22Rv1 (cell line): ENCODE measurements at regions not wholly inside any gene's neighbourhood (a gene's known extent, or its start where the extent isn't known, plus 50 kb on each side); places are given as distances from the start of the nearest gene placed in this dataset.
"Not testable (repeated sequence)": the region's sequence is repeated elsewhere in the genome, so short reads cannot be mapped to it uniquely, and the experiment has no call there.

ENCODE experiments used
- H3K27ac ChIP-seq: fragments of 450-650 bp; 2 replicates; pipeline ENCODE4 v1.5.1; 2017
- ZFX ChIP-seq: fragments of 450-650 bp; IDR thresholded peaks from 2 replicates; pipeline ENCODE4 v1.6.1; 2017; ENCODE audit warnings: antibody characterized with exemption, borderline replicate concordance
- TF ChIP-seq, protein P1 (sequence below): fragments of 450-650 bp; IDR thresholded peaks from 2 replicates; pipeline ENCODE4 v1.5.1; 2017; ENCODE audit warnings: mild to moderate bottlenecking

DNA sequence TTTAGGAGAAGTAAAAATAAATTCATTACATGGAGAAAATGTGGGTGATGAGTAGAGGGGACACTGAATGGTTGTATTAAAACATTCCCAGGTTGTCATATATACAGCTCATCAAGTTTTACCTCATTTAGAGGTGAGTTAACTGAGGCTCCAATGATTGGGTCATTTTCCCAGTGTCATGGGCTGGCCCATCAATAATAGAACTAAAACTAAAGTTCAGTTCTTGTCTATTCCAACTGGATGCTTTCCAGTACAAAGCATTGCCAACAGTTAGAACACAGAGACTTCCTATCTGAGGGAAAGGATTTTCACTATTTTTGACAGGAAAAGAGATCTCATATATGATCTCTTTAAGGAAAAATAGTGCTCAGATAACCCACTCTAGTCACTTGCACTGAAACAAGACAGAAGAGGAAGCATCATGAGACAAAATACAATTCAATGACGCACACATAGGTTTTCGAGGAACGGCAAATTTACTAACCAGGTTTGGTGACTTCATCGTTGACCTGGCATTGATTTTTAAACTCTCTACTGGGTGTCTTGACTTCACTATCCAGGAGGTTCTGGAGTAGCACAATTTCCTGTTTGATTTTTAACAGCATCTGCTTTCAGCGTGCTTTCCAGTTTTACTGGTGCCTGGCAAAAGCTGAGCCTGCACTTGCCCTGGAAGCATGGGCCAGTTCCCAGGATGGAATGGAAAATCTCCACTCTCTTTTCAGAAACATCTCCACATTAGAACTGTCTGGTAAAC is 195.5 kb upstream of the FBXL4 start:
- TF ChIP-seq ZFX = no peak
- TF ChIP-seq, protein P1, sequence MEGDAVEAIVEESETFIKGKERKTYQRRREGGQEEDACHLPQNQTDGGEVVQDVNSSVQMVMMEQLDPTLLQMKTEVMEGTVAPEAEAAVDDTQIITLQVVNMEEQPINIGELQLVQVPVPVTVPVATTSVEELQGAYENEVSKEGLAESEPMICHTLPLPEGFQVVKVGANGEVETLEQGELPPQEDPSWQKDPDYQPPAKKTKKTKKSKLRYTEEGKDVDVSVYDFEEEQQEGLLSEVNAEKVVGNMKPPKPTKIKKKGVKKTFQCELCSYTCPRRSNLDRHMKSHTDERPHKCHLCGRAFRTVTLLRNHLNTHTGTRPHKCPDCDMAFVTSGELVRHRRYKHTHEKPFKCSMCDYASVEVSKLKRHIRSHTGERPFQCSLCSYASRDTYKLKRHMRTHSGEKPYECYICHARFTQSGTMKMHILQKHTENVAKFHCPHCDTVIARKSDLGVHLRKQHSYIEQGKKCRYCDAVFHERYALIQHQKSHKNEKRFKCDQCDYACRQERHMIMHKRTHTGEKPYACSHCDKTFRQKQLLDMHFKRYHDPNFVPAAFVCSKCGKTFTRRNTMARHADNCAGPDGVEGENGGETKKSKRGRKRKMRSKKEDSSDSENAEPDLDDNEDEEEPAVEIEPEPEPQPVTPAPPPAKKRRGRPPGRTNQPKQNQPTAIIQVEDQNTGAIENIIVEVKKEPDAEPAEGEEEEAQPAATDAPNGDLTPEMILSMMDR = no peak
- H3K27ac ChIP-seq = no peak overlapping the region

DNA sequence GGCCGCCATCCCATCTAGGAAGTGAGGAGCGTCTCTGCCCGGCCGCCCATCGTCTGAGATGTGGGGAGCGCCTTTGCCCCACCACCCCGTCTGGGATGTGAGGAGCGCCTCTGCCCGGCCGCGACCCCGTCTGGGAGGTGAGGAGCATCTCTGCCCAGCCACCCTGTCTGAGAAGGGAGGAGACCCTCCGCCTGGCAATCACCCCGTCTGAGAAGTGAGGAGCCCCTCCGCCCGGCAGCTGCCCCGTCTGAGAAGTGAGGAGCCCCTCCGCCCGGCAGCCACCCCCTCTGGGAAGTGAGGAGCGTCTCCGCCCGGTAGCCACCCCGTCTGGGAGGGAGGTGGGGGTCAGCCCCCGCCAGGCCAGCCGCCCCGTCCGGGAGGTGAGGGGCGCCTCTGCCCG is 194.2 kb upstream of the FBXL4 start:
- not testable (repeated sequence) for H3K27ac ChIP-seq

DNA sequence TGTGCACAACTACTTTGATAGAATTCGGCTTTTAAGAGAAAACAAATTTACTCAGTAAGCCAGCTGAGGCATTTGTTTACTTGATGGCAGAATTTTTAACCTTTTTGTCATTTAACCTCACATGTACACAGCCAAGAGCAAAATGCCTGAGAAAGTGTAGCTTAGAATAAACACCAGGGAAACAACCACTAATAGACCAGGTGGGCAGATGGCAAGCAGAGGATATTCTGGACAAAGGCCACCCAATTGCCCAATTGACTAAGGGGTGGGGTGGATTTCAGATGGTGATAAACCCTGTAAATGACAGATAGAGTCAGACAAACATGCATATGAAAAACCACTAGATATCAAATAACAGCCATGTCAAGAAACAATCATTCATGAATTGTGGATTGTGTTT is 190.7 kb upstream of the FBXL4 start:
- TF ChIP-seq, protein P1 = no peak
- H3K27ac ChIP-seq = no peak overlapping the region

DNA sequence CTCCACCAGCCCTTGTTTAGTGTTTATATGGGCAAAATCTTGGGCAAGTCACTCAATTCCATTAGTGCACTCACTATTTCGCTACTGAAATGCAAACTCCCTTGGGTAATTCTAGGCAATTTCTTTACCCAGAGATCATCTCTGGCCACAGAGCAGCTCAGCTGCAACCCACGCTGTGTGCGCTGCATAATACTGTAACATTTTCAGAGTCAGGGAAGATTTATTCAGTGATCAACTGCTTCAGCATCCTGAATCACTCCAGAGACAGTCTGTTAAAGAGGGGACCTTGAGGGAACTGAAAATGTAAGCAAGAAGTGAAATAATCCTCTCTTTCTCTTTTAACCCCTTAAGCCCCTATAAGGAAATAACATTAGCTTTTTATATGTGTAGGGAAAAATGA is 189.6 kb upstream of the FBXL4 start:
- TF ChIP-seq ZFX = no peak
- TF ChIP-seq, protein P1 = no peak
- H3K27ac ChIP-seq = no peak overlapping the region

DNA sequence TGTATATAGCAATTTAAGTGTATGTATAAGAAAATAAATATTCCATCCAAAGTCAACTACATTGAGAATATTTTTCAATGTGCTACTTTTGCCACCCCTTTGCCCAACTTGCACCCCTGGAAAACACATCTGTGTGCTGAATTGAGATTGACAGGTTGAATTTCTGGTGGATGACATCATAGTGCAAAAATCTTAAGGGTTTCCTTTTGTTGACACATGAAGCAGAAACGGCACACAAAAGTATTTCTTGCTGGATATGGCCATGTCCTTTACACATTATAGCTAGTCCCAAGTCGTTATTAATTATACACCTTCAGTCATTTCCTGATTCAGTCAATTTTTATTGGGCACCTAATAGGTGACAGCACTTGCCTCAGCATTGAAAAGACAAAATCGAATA is 188.7 kb upstream of the FBXL4 start:
- H3K27ac ChIP-seq = no peak overlapping the region
- TF ChIP-seq, protein P1 = no peak
- no peak for TF ChIP-seq ZFX

DNA sequence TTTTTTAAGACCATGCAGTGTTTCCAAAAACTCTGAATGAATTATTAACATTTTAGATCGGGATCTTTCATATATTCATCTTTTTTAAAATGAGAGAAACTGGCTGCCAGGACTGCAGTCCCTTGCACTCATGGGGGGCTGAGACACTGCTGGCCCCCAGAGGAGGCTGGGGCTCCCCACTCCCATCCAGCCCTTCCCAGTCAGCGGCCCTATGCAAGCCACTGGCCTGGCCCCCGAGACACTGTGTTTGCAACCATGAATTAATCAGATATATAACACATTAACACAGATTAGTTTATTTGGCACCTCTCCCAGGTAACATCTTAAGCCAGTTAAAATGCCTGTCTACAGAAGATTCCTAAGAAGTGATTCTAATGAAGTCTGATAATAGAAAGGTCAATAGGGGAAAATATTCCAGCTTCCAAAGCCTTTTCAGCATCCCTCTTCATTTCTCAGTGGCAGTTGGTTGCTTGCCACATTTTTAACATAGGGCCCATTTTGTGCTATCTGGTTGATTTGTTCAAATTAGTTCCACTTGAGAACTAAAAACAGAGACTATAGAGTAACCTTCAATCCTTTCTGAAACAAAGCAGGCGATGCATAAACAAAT is 184.4 kb upstream of the FBXL4 start:
- H3K27ac ChIP-seq = no peak overlapping the region
- TF ChIP-seq ZFX = no peak
- TF ChIP-seq, protein P1 = no peak

DNA sequence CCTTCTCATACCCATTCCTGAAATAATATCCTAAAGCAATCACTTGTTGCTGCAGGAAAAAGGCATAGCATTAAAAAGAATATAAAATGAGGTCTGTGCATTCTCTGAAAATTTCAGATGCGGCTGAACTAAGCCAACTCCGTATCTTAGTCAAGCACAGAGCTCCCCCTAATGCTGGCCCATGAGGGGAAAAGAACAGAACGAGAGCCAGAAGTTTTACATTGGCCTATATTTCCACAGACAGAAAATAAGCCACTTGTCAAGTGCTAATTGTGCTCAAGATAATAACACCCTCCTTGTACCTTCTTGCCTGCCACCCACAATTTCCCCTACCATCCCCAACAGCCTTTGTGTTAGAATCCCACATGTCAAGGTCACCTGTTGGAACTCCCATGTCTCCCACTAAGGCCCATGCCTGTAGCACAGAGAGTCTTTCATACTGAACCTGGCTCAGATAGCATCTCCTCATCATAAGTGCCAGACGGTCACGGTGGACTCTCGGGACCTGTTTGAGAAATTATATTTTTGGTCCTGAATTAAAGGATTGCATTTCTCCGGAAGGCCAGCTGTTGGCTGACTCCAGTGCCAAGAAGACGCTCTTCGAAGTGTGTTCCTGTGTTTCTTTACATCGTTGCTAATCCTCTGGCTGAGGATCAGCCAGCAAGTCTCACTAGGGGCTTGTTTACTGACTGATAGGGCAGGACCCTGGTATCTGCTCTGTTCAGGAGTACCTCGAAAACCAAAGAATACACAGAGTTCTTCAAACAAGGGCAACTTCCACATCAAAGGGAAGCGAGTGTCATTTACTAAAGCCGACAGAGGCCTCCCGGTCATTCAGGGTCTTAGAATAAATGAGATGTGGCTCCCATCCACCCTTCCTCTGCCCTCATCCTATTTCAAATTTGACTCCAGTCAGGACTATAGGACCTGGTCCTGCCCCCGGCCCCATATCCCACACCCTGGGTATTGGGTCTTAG is 183.4 kb upstream of the FBXL4 start:
- no peak overlapping the region for H3K27ac ChIP-seq
- TF ChIP-seq, protein P1 = no peak
- TF ChIP-seq ZFX = no peak
